NCI-H187 treated with DMSO at 0.1 percent for 48 hours (cell line): ENCODE measurements at regions not wholly inside any gene's neighbourhood (a gene's known extent, or its start where the extent isn't known, plus 50 kb on each side); places are given as distances from the start of the nearest gene placed in this dataset.
"Not testable (repeated sequence)": the region's sequence is repeated elsewhere in the genome, so short reads cannot be mapped to it uniquely, and the experiment has no call there.

Experiments used
- DNase-seq: peaks from one replicate; lab custom pipeline; 2025; lab: John Stamatoyannopoulos, UW

- DNase-seq = no peak
These were observed 260.8 kb downstream of the FGFR2 start for GRCh38 chr10:121337427-121337826.

- DNase-seq = no peak
These were observed 259.9 kb downstream of the FGFR2 start for GRCh38 chr10:121338206-121338980.

- no peak for DNase-seq
These were observed 259.1 kb downstream of the FGFR2 start for GRCh38 chr10:121339114-121339513.

- DNase-seq = no peak
These were observed 257.9 kb downstream of the FGFR2 start for GRCh38 chr10:121340271-121340831.

GRCh38 chr10:121351540-121351939, 246.7 kb downstream of the FGFR2 start:
- no peak for DNase-seq

GRCh38 chr10:121352231-121352855, 245.9 kb downstream of the FGFR2 start:
- DNase-seq = no peak

- no peak for DNase-seq
These were observed 243.1 kb downstream of the FGFR2 start for GRCh38 chr10:121355161-121355560.

- no peak for DNase-seq
These were observed 242.1 kb downstream of the FGFR2 start for GRCh38 chr10:121356183-121356582.

- DNase-seq = no peak
These were observed 240.8 kb downstream of the FGFR2 start for GRCh38 chr10:121357401-121357800.

- peak; percentile 17 for DNase-seq
These were observed 236.2 kb downstream of the FGFR2 start for GRCh38 chr10:121362026-121362425.

GRCh38 chr10:121365566-121365965, 232.7 kb downstream of the FGFR2 start:
- no peak for DNase-seq

- no peak for DNase-seq
These were observed 229.8 kb downstream of the FGFR2 start for GRCh38 chr10:121368347-121369025.

- DNase-seq = no peak
These were observed 228.6 kb downstream of the FGFR2 start for GRCh38 chr10:121369616-121370015.

GRCh38 chr10:121371836-121372235, 226.4 kb downstream of the FGFR2 start:
- DNase-seq = no peak

- DNase-seq = no peak
These were observed 224.8 kb downstream of the FGFR2 start for GRCh38 chr10:121373411-121373810.

- DNase-seq = no peak
These were observed 224.1 kb downstream of the FGFR2 start for GRCh38 chr10:121374121-121374520.

GRCh38 chr10:121375172-121375571, 223.1 kb downstream of the FGFR2 start:
- no peak for DNase-seq

GRCh38 chr10:121378251-121378801, 219.9 kb downstream of the FGFR2 start:
- no peak for DNase-seq

- no peak for DNase-seq
These were observed 219.2 kb downstream of the FGFR2 start for GRCh38 chr10:121379013-121379412.

GRCh38 chr10:121380211-121380610, 218.0 kb downstream of the FGFR2 start:
- no peak for DNase-seq

- not testable (repeated sequence) for DNase-seq
These were observed 216.2 kb downstream of the FGFR2 start for GRCh38 chr10:121382029-121382520.

GRCh38 chr10:121385136-121385535, 213.1 kb downstream of the FGFR2 start:
- no peak for DNase-seq
